Middle frontal gyrus (tissue), 1 donor: ENCODE measurements at regions not wholly inside any gene's neighbourhood (a gene's known extent, or its start where the extent isn't known, plus 50 kb on each side); places are given as distances from the start of the nearest gene placed in this dataset.
A peak's percentile ranks its signal among the peaks of the same experiment; 100 is the strongest.

ENCODE experiments used
- DNase-seq: peaks from one replicate; pipeline ENCODE4 v3.0.0-alpha.2; 2015; ENCODE audit warnings: low spot score; ENCODE audit errors: extremely low spot score

GRCh38 chr10:121662531-121662930 is 64.3 kb upstream of the FGFR2 start:
- no peak for DNase-seq

GRCh38 chr10:121661451-121661851 is 63.2 kb upstream of the FGFR2 start:
- no peak for DNase-seq

- DNase-seq, result no peak
Measured at GRCh38 chr10:121659236-121659635, 61.0 kb upstream of the FGFR2 start.

GRCh38 chr10:121658611-121659010 is 60.4 kb upstream of the FGFR2 start:
- DNase-seq, result no peak

- no peak for DNase-seq
Measured at GRCh38 chr10:121658111-121658510, 59.9 kb upstream of the FGFR2 start.

- DNase-seq, result no peak
Measured at GRCh38 chr10:121655254-121656144, 57.3 kb upstream of the FGFR2 start.

- no peak for DNase-seq
Measured at GRCh38 chr10:121654021-121654545, 55.8 kb upstream of the FGFR2 start.

GRCh38 chr10:121653608-121654007 is 55.4 kb upstream of the FGFR2 start:
- no peak for DNase-seq

GRCh38 chr10:121648493-121648892 is 50.2 kb upstream of the FGFR2 start:
- DNase-seq, result no peak

GRCh38 chr10:121648059-121648458 is 49.8 kb upstream of the FGFR2 start:
- peak; percentile 20 for DNase-seq
